PFSK-1 (cell line): ENCODE measurements at regions not wholly inside any gene's neighbourhood (a gene's known extent, or its start where the extent isn't known, plus 50 kb on each side); places are given as distances from the start of the nearest gene placed in this dataset.

Experiments
- FOXP2 ChIP-seq: optimal IDR thresholded peaks from 2 replicates; pipeline ENCODE3; 2011; ENCODE audit warnings: borderline replicate concordance, control low read depth, inconsistent platforms; ENCODE audit not compliant: insufficient read depth; ENCODE audit errors: extremely low read length, extremely low read depth
- POLR2AphosphoS5 ChIP-seq: IDR thresholded peaks from 2 replicates; pipeline ENCODE4 v1.6.1; 2012; ENCODE audit warnings: low read depth, mild to moderate bottlenecking, control low read depth, low read length, moderate library complexity
- REST ChIP-seq, 2 experiments: IDR thresholded peaks; 2 replicates each; pipeline versions ENCODE4 v1.6.1 to v1.8.0; 2011 to 2012; ENCODE audit warnings: low read depth in 2 of 2, low read length in 2 of 2, control low read depth in 1 of 2, inconsistent platforms in 1 of 2, mild to moderate bottlenecking in 1 of 2, moderate library complexity in 1 of 2; ENCODE audit not compliant: insufficient read depth in 1 of 2
- SIN3A ChIP-seq: IDR thresholded peaks from 2 replicates; pipeline ENCODE4 v1.6.1; 2012; ENCODE audit warnings: mild to moderate bottlenecking, low read length, moderate library complexity, borderline replicate concordance; ENCODE audit not compliant: insufficient read depth
- TAF1 ChIP-seq: IDR thresholded peaks from 2 replicates; pipeline ENCODE4 v1.6.1; 2012; ENCODE audit warnings: low read length, control low read depth, borderline replicate concordance; ENCODE audit not compliant: insufficient read depth

GRCh38 chr9:129377181-129377580, 199.1 kb upstream of the IER5L start:
- TF ChIP-seq FOXP2, result no peak
- TF ChIP-seq REST (IDR thresholded peaks at IDR 0.05; ENCODE audit: insufficient read depth in 1 of 2, low read depth in 2 of 2, low read length in 2 of 2), result no peak

- no peak for TF ChIP-seq TAF1
- TF ChIP-seq FOXP2, result no peak
- no peak for TF ChIP-seq POLR2AphosphoS5
- TF ChIP-seq REST (IDR thresholded peaks at IDR 0.05; ENCODE audit: insufficient read depth in 1 of 2, low read depth in 2 of 2, low read length in 2 of 2), result no peak
- no peak for TF ChIP-seq SIN3A
These were observed 197.8 kb upstream of the IER5L start for GRCh38 chr9:129375845-129376244.

GRCh38 chr9:129374651-129375050, 196.6 kb upstream of the IER5L start:
- no peak for TF ChIP-seq TAF1
- TF ChIP-seq POLR2AphosphoS5, result no peak
- TF ChIP-seq REST (IDR thresholded peaks at IDR 0.05; ENCODE audit: insufficient read depth in 1 of 2, low read depth in 2 of 2, low read length in 2 of 2), result no peak
- no peak for TF ChIP-seq SIN3A
- TF ChIP-seq FOXP2, result no peak

- TF ChIP-seq REST (IDR thresholded peaks at IDR 0.05; ENCODE audit: insufficient read depth in 1 of 2, low read depth in 2 of 2, low read length in 2 of 2) (no peak), FOXP2 (no peak)
These were observed 196.2 kb upstream of the IER5L start for GRCh38 chr9:129374231-129374630.

GRCh38 chr9:129373361-129373760, 195.3 kb upstream of the IER5L start:
- no peak for TF ChIP-seq REST (IDR thresholded peaks at IDR 0.05; ENCODE audit: insufficient read depth in 1 of 2, low read depth in 2 of 2, low read length in 2 of 2)
- no peak for TF ChIP-seq TAF1
- TF ChIP-seq FOXP2, result no peak
- no peak for TF ChIP-seq POLR2AphosphoS5
- no peak for TF ChIP-seq SIN3A
